CD4-positive, CD25-positive, alpha-beta regulatory T cell (primary cell): ENCODE measurements at regions not wholly inside any gene's neighbourhood (a gene's known extent, or its start where the extent isn't known, plus 50 kb on each side); places are given as distances from the start of the nearest gene placed in this dataset.

ENCODE experiments used
- ATAC-seq, 2 donors: fragments of 150-1000 bp; cut with Tn5 transposase; one replicate each; pipeline ENCODE4 v1.10.0; 2021; ENCODE audit warnings: low read depth in 2 of 2, moderate number of reproducible peaks in 2 of 2, moderate library complexity in 1 of 2
- DNase-seq, 3 donors: peaks; one replicate each; pipeline versions ENCODE4 v3.0.0 to v3.0.0-alpha.2; 2012 to 2022; ENCODE audit warnings: mixed read lengths in 1 of 3
- H3K27ac ChIP-seq: one replicate; pipeline ENCODE4 v1.7.0; 2013; ENCODE audit warnings: mild to moderate bottlenecking, low read length; ENCODE audit not compliant: insufficient read depth, poor library complexity, severe bottlenecking
- H3K27me3 ChIP-seq: one replicate; pipeline ENCODE4 v1.7.0; 2013; ENCODE audit warnings: low read length; ENCODE audit not compliant: control insufficient read depth, insufficient read depth
- H3K36me3 ChIP-seq: one replicate; pipeline ENCODE4 v1.7.0; 2013; ENCODE audit warnings: mild to moderate bottlenecking, low read length, moderate library complexity; ENCODE audit not compliant: control insufficient read depth, insufficient read depth
- H3K4me1 ChIP-seq: 2 replicates; pipeline ENCODE4 v1.7.0; 2013; ENCODE audit warnings: mild to moderate bottlenecking, low read length; ENCODE audit not compliant: insufficient read depth, control insufficient read depth, poor library complexity, severe bottlenecking
- H3K4me3 ChIP-seq: one replicate; pipeline ENCODE4 v1.7.0; 2013; ENCODE audit warnings: low read depth, mild to moderate bottlenecking, low read length, moderate library complexity
- H3K9me3 ChIP-seq, 2 experiments: 1 replicate in 1 of 2; 2 replicates in 1 of 2; pipeline ENCODE4 v1.7.0; 2013; ENCODE audit warnings: low read length in 2 of 2, mild to moderate bottlenecking in 1 of 2, moderate library complexity in 1 of 2; ENCODE audit not compliant: control insufficient read depth in 2 of 2
- H3K27ac Mint-ChIP-seq, 3 donors: one replicate each; pipeline ENCODE4 v1.8.0; 2020 to 2022; ENCODE audit warnings: mild to moderate bottlenecking in 3 of 3, mixed read lengths in 3 of 3, moderate library complexity in 2 of 3
- H3K27me3 Mint-ChIP-seq: one replicate; pipeline ENCODE4 v1.8.0; 2022; ENCODE audit warnings: mild to moderate bottlenecking, mixed read lengths
- H3K36me3 Mint-ChIP-seq: one replicate; pipeline ENCODE4 v1.8.0; 2020; ENCODE audit warnings: mixed read lengths
- H3K4me1 Mint-ChIP-seq, 4 donors: one replicate each; pipeline ENCODE4 v1.8.0; 2020 to 2022; ENCODE audit warnings: mixed read lengths in 4 of 4, mild to moderate bottlenecking in 1 of 4
- H3K4me3 Mint-ChIP-seq, 4 donors: one replicate each; pipeline ENCODE4 v1.8.0; 2020 to 2022; ENCODE audit warnings: mild to moderate bottlenecking in 4 of 4, mixed read lengths in 4 of 4, moderate library complexity in 3 of 4
- H3K9me3 Mint-ChIP-seq, 7 donors: one replicate each; pipeline ENCODE4 v1.8.0; 2020 to 2022; ENCODE audit warnings: mixed read lengths in 7 of 7, mild to moderate bottlenecking in 3 of 7, moderate library complexity in 2 of 7

- Histone ChIP-seq H3K9me3 (no peaks in the 10 kb centered on the region), H3K27ac (no peak overlapping the region), H3K36me3 (no peaks in the 10 kb centered on the region), H3K4me1 (no peaks in the 10 kb centered on the region), H3K27me3 (no peaks in the 10 kb centered on the region), H3K4me3 (no peak overlapping the region)
- ATAC-seq (no peak), DNase-seq (no peak)
- Mint-ChIP-seq H3K27me3 (no peaks in the 10 kb centered on the region), H3K27ac (no peak overlapping the region), H3K9me3 (peaks cover 0 to 5% (median 3%) of the 10 kb centered on the region in 7 donors), H3K36me3 (no peaks in the 10 kb centered on the region), H3K4me3 (no peak overlapping the region), H3K4me1 (no peaks in the 10 kb centered on the region)
Measured at GRCh38 chr7:124575176-124575575, 190.4 kb downstream of the GPR37 start.

GRCh38 chr7:124570558-124570957, 195.0 kb downstream of the GPR37 start:
- no peaks in the 10 kb centered on the region for H3K27me3 ChIP-seq
- no peak overlapping the region for H3K4me3 ChIP-seq
- H3K27ac ChIP-seq = no peak overlapping the region
- peaks cover 0 to 10% (median 3%) of the 10 kb centered on the region in 7 donors for H3K9me3 Mint-ChIP-seq
- DNase-seq (no peak), ATAC-seq (no peak)
- H3K27ac Mint-ChIP-seq = no peak overlapping the region
- H3K9me3 ChIP-seq = no peaks in the 10 kb centered on the region
- H3K4me3 Mint-ChIP-seq = no peak overlapping the region
- H3K4me1 ChIP-seq = no peaks in the 10 kb centered on the region
- no peaks in the 10 kb centered on the region for H3K36me3 Mint-ChIP-seq
- no peaks in the 10 kb centered on the region for H3K27me3 Mint-ChIP-seq
- no peaks in the 10 kb centered on the region for H3K36me3 ChIP-seq
- no peaks in the 10 kb centered on the region for H3K4me1 Mint-ChIP-seq

- Histone ChIP-seq H3K27ac (no peak overlapping the region), H3K36me3 (no peaks in the 10 kb centered on the region), H3K4me1 (no peaks in the 10 kb centered on the region), H3K27me3 (no peaks in the 10 kb centered on the region), H3K4me3 (no peak overlapping the region), H3K9me3 (no peaks in the 10 kb centered on the region)
- peaks cover 0 to 17% (median 2%) of the 10 kb centered on the region in 7 donors for H3K9me3 Mint-ChIP-seq
- H3K27ac Mint-ChIP-seq = no peak overlapping the region
- ATAC-seq (no peak), DNase-seq (no peak)
- no peaks in the 10 kb centered on the region for H3K27me3 Mint-ChIP-seq
- H3K4me3 Mint-ChIP-seq = no peak overlapping the region
- no peaks in the 10 kb centered on the region for H3K36me3 Mint-ChIP-seq
- no peaks in the 10 kb centered on the region for H3K4me1 Mint-ChIP-seq
Measured at GRCh38 chr7:124566583-124566982, 199.0 kb downstream of the GPR37 start.

GRCh38 chr7:124557587-124557986, 208.0 kb downstream of the GPR37 start:
- H3K27ac Mint-ChIP-seq = no peak overlapping the region
- Histone ChIP-seq H3K27ac (no peak overlapping the region), H3K36me3 (no peaks in the 10 kb centered on the region), H3K4me1 (no peaks in the 10 kb centered on the region), H3K9me3 (no peaks in the 10 kb centered on the region), H3K4me3 (no peak overlapping the region), H3K27me3 (no peaks in the 10 kb centered on the region)
- peaks cover 3% of the 10 kb centered on the region for H3K36me3 Mint-ChIP-seq
- ATAC-seq (no peak), DNase-seq (no peak)
- H3K4me3 Mint-ChIP-seq = no peak overlapping the region
- no peaks in the 10 kb centered on the region for H3K27me3 Mint-ChIP-seq
- no peaks in the 10 kb centered on the region for H3K4me1 Mint-ChIP-seq
- peaks cover 0 to 7% (median 0%) of the 10 kb centered on the region in 7 donors for H3K9me3 Mint-ChIP-seq

GRCh38 chr7:124557101-124557500, 208.5 kb downstream of the GPR37 start:
- Mint-ChIP-seq H3K27ac (no peak overlapping the region), H3K9me3 (peaks cover 0 to 7% (median 0%) of the 10 kb centered on the region in 7 donors), H3K27me3 (no peaks in the 10 kb centered on the region), H3K4me3 (no peak overlapping the region), H3K36me3 (peaks cover 3% of the 10 kb centered on the region), H3K4me1 (no peaks in the 10 kb centered on the region)
- Histone ChIP-seq H3K4me1 (no peaks in the 10 kb centered on the region), H3K27me3 (no peaks in the 10 kb centered on the region), H3K27ac (no peak overlapping the region), H3K9me3 (no peaks in the 10 kb centered on the region), H3K4me3 (no peak overlapping the region), H3K36me3 (no peaks in the 10 kb centered on the region)
- ATAC-seq = no peak
- no peak for DNase-seq

GRCh38 chr7:124553502-124553901, 212.1 kb downstream of the GPR37 start:
- DNase-seq = no peak
- H3K4me1 Mint-ChIP-seq = no peaks in the 10 kb centered on the region
- Histone ChIP-seq H3K4me1 (no peaks in the 10 kb centered on the region), H3K27ac (no peak overlapping the region), H3K27me3 (no peaks in the 10 kb centered on the region), H3K9me3 (no peaks in the 10 kb centered on the region), H3K4me3 (no peak overlapping the region), H3K36me3 (no peaks in the 10 kb centered on the region)
- no peaks in the 10 kb centered on the region for H3K27me3 Mint-ChIP-seq
- H3K4me3 Mint-ChIP-seq = no peak overlapping the region
- no peak overlapping the region for H3K27ac Mint-ChIP-seq
- peaks cover 3% of the 10 kb centered on the region for H3K36me3 Mint-ChIP-seq
- H3K9me3 Mint-ChIP-seq = peaks cover 0 to 5% (median under 1%) of the 10 kb centered on the region in 7 donors
- ATAC-seq = no peak

GRCh38 chr7:124552217-124552616, 213.4 kb downstream of the GPR37 start:
- Histone ChIP-seq H3K9me3 (no peaks in the 10 kb centered on the region), H3K27ac (no peak overlapping the region), H3K4me3 (no peak overlapping the region), H3K36me3 (no peaks in the 10 kb centered on the region), H3K4me1 (no peaks in the 10 kb centered on the region), H3K27me3 (no peaks in the 10 kb centered on the region)
- DNase-seq (no peak), ATAC-seq (no peak)
- Mint-ChIP-seq H3K27me3 (no peaks in the 10 kb centered on the region), H3K4me3 (no peak overlapping the region), H3K4me1 (no peaks in the 10 kb centered on the region), H3K9me3 (peaks cover 0 to 5% (median 2%) of the 10 kb centered on the region in 7 donors), H3K27ac (no peak overlapping the region), H3K36me3 (peaks cover 3% of the 10 kb centered on the region)

- Histone ChIP-seq H3K4me3 (no peak overlapping the region), H3K9me3 (no peaks in the 10 kb centered on the region), H3K27me3 (no peaks in the 10 kb centered on the region), H3K27ac (no peak overlapping the region), H3K36me3 (no peaks in the 10 kb centered on the region), H3K4me1 (no peaks in the 10 kb centered on the region)
- peaks cover 0 to 6% (median 2%) of the 10 kb centered on the region in 7 donors for H3K9me3 Mint-ChIP-seq
- no peak overlapping the region for H3K4me3 Mint-ChIP-seq
- ATAC-seq (no peak), DNase-seq (no peak)
- H3K27me3 Mint-ChIP-seq = no peaks in the 10 kb centered on the region
- H3K27ac Mint-ChIP-seq = no peak overlapping the region
- H3K4me1 Mint-ChIP-seq = no peaks in the 10 kb centered on the region
- peaks cover 3% of the 10 kb centered on the region for H3K36me3 Mint-ChIP-seq
Measured at GRCh38 chr7:124550036-124550435, 215.6 kb downstream of the GPR37 start.
